ENCODE measurements at regions not wholly inside any gene's neighbourhood (a gene's known extent, or its start where the extent isn't known, plus 50 kb on each side); places are given as distances from the start of the nearest gene placed in this dataset.

DNA sequence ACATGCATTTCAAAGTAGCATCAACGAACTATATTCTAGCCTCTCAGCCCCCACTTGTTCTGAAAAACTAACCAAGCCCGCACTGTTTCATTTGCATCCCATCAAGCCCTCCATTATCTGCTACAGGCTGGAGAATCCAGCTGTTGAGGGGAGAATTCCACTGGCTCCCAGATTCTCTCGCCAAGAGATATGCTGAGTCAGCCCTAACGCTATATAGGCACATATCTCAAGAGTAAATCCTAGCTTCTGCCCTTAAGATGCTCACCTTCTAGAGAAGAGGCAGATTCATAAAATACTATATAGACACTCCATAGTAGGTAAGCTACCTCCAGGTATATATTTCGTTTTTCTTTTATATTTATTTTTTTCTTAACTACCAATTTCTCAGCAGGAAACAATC lies 266.4 kb upstream of the TARS1 start:
- TF ChIP-seq, protein P1, sequence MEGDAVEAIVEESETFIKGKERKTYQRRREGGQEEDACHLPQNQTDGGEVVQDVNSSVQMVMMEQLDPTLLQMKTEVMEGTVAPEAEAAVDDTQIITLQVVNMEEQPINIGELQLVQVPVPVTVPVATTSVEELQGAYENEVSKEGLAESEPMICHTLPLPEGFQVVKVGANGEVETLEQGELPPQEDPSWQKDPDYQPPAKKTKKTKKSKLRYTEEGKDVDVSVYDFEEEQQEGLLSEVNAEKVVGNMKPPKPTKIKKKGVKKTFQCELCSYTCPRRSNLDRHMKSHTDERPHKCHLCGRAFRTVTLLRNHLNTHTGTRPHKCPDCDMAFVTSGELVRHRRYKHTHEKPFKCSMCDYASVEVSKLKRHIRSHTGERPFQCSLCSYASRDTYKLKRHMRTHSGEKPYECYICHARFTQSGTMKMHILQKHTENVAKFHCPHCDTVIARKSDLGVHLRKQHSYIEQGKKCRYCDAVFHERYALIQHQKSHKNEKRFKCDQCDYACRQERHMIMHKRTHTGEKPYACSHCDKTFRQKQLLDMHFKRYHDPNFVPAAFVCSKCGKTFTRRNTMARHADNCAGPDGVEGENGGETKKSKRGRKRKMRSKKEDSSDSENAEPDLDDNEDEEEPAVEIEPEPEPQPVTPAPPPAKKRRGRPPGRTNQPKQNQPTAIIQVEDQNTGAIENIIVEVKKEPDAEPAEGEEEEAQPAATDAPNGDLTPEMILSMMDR (conservative IDR thresholded peaks at IDR 0.05): no peak
- TF ChIP-seq EZH2 (IDR thresholded peaks at IDR 0.05; ENCODE audit: low read depth): no peak
